Coronary artery (tissue), 2 donors: ENCODE measurements at regions not wholly inside any gene's neighbourhood (a gene's known extent, or its start where the extent isn't known, plus 50 kb on each side); places are given as distances from the start of the nearest gene placed in this dataset.

Experiments
- DNase-seq: peaks from one replicate; pipeline ENCODE4 v3.0.0-alpha.2; 2017; ENCODE audit warnings: low spot score
- H3K27ac ChIP-seq, 2 donors: fragments of 200-600 bp; sonication (generic); one replicate each; pipeline ENCODE4 v1.5.1; 2016 to 2019
- H3K4me3 ChIP-seq: fragments of 200-600 bp; sonication (generic); 2 replicates; pipeline ENCODE4 v1.5.1; 2016; ENCODE audit warnings: mild to moderate bottlenecking, moderate library complexity
- CTCF ChIP-seq: fragments of 200-600 bp; sonication (generic); IDR thresholded peaks from one replicate; pipeline ENCODE4 v1.5.1; 2019; ENCODE audit warnings: antibody characterized with exemption

GRCh38 chr11:86141727-86142126, 72.8 kb upstream of the PICALM start:
- DNase-seq = no peak
- no peak overlapping the region for H3K4me3 ChIP-seq
- H3K27ac ChIP-seq = peak overlapping the region in 1 of 2 donors; percentile 46
- no peak for TF ChIP-seq CTCF

- H3K27ac ChIP-seq = peak overlapping the region in 1 of 2 donors; percentile 46
- DNase-seq = no peak
- TF ChIP-seq CTCF = no peak
- H3K4me3 ChIP-seq = no peak overlapping the region
Measured at GRCh38 chr11:86140334-86140990, 71.6 kb upstream of the PICALM start.

- H3K4me3 ChIP-seq = no peak overlapping the region
- TF ChIP-seq CTCF = no peak
- peak overlapping the region in 1 of 2 donors; percentile 56 for H3K27ac ChIP-seq
- DNase-seq = no peak
Measured at GRCh38 chr11:86138958-86139357, 70.1 kb upstream of the PICALM start.

- TF ChIP-seq CTCF = no peak
- no peak overlapping the region for H3K4me3 ChIP-seq
- DNase-seq = no peak
- peak overlapping the region in 1 of 2 donors; percentile 18 for H3K27ac ChIP-seq
Measured at GRCh38 chr11:86136538-86136937, 67.7 kb upstream of the PICALM start.

DNA sequence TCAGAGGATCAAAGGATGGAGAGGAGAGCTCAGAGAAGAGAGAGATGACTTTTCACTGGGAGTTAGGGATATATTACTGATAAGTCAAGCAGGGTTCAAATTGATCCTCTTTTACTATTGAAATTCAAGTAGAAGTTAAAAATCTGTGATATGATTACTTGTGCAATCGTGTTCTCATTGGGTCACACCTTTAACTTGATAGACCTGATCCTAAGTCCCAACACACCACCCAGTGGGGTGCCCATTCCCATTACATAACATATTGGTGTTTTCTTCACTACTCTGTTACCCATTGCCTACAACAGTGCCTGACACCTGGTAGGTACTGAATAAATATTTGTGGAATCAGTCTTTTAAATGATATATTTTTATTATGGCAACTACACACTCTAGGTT, 66.4 kb upstream of the PICALM start:
- TF ChIP-seq CTCF = no peak
- DNase-seq = no peak
- no peak overlapping the region for H3K4me3 ChIP-seq
- peak overlapping the region in 1 of 2 donors; percentile 20 for H3K27ac ChIP-seq

DNA sequence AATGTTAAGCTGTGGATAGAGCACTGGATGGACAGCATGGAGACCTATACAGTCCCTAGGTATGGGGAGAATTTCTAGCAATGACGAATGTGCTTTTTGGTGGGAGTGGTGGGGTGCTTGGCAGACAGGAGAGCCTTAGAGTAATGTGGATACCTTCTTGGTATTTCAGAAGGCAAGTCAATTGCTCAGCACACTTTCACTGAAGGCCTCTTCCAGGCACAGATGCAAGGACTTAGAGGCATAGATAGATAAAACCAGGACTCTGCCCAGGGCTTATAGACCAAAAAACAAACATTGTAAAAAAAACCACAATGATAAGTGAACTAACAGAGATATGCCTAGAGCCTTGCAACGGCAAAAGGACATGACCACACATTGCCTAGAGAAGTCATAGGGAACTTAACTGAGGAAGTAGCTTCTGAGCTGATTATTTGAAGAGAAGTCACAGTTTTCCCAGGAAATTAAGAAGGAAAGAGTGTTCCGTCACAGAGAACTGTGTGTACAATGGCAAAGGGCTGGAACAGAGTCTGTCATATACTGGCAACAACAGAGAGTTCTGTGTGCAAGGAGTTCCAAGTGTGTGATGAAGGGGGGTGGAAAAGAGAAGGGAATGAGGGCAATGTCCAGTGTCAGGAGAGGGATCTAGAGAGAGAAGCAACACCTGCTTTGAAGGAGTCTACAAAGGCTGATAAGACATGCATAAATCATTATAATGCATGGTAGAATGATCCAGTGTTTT, 65.9 kb upstream of the PICALM start:
- H3K4me3 ChIP-seq = no peak overlapping the region
- no peak for DNase-seq
- H3K27ac ChIP-seq = peak overlapping the region in 1 of 2 donors; percentile 20
- no peak for TF ChIP-seq CTCF
